Stimulated activated CD4-positive, alpha-beta T cell treated with anti-CD3 and anti-CD28 coated beads, Interleukin-12 subunit alpha, Interleukin-12 subunit beta, amount 100 ng/mL, for 24 hours (primary cell): ENCODE measurements at regions not wholly inside any gene's neighbourhood (a gene's known extent, or its start where the extent isn't known, plus 50 kb on each side); places are given as distances from the start of the nearest gene placed in this dataset.
"Not testable (repeated sequence)": the region's sequence is repeated elsewhere in the genome, so short reads cannot be mapped to it uniquely, and the experiment has no call there.

ENCODE experiments used
- DNase-seq, 2 experiments: peaks; one replicate each; pipeline ENCODE4 v3.0.0-alpha.2; 2020; ENCODE audit warnings: low read depth in 2 of 2

DNA sequence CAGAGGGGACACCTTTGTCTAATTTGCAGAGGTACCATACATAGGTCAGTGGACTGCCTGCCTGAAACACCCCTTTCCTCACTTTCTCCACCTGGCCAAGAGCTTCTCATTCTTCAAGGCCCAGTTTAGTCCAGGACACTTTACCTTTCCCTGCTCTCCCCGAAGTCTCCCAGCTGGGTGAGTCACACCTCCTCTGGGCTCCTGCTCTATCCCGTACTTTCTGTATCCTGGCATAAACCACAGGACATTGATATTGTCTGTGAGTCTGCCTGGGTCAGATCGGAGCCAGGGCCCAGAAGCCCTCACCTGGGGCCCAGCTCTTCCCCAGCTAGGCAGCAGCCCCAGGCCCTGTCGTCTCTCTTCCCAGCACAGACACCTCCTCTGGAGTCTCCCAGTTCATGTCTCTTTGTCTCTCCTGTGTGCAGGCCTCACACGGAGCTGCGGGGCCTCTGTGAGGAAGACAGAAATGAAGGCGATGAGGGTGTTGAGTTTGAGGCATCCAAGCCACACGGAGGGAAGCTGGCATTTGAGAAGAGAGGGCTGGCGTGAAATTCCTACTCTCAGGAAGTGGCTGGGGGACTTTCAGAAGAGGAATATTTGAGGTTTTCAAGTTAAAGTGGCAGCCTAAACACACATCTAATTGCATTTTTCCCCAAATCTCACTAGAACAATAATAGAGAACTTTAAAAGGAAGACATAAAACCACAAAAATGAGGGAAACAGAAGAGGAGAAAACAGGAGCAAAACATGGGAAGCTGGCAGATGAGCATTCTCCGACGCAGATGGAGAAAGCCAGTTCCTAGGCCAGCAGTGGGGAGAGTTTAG, 79.6 kb upstream of the LAPTM4A start:
- DNase-seq = no peak

DNA sequence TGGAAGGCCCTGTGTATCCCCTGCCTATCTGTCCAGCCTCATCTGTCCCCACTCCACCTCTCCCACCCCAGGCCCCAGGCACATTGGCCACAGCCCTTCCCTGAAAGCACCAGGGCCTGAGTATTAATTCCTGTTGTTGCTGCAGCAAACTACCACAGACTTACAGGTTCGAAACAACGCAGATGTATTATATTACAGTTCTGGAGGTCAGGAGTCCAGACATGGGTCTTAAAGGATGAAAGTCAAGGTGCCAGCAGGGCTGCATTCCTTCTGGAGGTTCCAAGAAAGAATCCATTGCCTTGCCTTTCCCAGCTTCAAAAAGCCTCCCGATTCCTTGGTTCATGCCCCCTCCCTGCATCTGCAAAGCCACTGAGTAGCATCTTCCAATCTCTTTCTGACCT, 78.7 kb upstream of the LAPTM4A start:
- DNase-seq = no peak

DNA sequence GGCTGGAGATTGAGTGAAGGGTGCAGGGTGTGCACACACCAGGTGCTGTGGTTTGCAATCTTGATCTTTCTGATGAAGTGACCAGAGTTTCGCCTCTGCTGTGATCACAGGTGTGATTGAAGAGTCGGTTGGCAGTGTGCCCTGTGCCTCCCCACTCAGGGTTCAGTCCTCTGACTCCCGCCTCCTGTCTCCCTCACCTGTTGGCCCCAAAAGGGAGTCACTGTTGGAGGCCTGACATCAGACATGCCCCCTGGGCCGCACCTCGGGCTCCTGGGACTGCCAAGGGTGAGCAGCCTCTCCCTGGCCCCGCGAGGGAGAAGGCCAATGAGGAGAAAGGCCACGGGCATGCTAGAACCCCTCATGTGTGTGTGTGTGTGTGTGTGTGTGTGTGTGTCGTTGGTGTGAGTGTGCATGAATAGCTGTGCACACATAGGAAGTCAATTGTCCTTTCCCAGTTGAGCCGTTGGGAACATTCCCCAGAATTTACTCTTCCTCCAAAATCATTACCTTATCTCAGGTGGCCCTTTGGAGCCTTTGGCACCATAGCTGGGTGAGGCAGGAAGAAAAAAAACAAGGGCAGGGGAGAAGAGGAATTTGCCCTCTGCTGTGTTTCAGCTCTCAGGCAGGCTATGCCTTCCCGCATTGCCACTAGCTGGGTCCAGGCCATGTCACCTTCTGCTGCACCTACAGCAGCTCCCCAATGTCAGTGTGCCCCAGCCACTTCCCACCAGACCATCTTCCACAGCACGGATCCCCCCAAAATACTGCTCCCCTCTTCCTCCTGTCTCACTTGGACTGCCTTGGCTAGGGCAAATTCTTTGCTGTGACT, 78.1 kb upstream of the LAPTM4A start:
- no peak for DNase-seq

DNA sequence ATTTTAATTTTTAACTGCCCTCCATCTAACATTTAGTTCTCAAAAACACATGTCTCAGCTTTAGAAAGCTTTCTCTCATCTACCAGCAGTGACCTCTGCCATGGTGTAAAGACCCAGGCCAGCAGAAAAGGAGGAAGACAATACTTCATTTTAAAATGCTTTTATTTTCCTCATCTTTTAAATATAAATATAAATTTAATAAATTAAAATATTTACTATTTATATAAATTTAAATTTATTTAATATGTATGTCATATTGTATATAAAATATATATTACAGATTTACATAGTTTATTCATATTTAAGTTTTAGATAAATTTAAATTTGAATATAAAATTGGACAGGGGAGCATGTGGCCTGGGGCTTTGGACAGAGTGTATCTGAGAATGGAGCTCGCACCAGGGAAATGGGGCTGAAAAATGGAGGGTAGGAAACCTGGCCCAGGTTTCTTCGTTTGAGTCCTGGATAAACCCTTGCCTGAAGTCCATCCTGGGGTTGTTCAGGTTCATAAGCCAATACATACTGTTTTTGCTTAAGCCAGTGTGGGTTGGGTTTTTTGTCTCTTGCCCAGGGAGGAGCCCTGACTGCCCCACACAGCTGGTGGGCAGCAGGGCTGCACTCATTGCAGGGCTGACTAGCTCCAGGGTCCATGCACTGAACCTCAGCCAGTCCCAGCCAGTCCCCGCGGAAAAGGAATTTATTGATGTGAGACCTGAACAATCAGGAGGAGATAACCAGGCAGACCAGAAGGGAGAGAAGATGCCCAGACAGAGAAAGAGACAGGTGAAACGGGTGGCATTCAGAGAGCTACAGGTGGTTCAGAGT, 77.3 kb upstream of the LAPTM4A start:
- DNase-seq = no peak

DNA sequence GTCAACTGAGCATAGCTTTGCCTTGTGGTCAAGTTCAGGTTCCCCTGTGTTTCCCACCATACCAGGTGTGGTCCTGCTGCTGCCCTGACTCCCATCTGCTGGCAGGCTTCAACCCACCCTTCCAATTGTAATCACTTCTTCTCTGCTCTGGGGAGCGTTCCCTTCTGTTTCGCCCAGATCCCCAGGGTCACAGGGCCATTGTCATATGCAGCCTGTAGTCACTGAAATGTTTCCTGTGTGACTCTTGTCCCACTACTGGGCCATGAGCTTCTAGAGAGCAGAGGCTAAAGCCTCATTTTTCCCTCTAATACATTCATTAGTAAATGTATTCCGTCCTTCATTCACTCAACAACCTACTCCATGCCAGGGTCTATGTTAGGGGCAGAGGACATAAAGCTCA, 75.0 kb upstream of the LAPTM4A start:
- DNase-seq = no peak

DNA sequence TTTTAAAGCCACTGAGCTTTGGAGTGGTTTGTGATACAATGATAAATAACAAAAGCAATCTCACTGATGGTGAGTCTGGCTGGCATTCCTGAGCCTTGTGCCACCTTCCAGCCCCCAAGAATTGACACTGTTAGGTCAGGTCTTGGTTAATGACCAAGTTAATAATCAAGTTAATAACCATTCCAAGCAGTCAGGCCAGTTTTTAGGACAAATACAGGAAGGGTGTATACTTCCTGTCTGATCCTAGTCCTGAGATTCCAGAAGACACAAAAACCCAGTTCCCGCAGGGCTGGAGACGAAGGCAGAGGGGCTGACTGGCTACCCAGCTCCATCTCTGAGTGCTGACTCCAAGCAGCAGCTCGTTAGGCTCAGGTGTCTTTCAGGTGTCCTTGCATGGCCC, 74.6 kb upstream of the LAPTM4A start:
- DNase-seq = no peak

DNA sequence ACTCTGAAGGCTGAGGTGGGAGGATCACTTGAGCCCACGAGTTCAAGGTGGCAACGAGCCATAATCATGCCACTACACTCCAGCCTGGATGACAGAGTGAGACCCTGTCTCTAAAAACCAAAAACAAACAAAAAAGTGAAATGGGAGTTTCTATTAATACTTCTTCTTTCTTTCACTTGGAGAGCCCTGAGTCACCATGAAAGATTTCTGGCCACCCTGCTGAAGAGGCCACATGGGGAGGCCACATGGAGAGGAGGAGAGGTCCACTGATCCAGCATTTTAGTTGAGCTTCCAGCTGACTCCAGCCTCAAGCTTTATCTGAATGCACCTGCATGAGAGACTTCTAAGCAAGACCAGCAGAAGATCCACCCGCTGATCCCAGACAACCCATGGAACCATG, 74.2 kb upstream of the LAPTM4A start:
- DNase-seq = no peak

DNA sequence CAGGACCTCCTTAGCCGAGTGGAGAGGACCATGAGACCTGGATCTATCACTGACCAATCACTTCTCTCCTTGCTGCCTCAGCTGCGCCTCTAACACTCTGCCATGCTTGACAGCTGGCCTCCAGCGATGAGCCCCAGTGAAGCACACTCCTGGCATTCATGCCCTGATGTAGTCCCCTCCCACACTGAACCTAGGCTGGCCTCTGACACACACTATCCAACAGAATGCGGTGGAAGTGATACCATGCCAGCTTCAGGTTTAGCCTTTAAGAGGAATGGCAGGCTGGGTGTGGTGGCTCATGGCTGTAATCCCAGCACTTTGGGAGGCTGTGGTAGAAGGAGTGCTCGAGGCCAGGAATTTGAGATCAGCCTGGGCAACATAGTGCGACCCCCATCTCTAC, 73.7 kb upstream of the LAPTM4A start:
- no peak for DNase-seq

DNA sequence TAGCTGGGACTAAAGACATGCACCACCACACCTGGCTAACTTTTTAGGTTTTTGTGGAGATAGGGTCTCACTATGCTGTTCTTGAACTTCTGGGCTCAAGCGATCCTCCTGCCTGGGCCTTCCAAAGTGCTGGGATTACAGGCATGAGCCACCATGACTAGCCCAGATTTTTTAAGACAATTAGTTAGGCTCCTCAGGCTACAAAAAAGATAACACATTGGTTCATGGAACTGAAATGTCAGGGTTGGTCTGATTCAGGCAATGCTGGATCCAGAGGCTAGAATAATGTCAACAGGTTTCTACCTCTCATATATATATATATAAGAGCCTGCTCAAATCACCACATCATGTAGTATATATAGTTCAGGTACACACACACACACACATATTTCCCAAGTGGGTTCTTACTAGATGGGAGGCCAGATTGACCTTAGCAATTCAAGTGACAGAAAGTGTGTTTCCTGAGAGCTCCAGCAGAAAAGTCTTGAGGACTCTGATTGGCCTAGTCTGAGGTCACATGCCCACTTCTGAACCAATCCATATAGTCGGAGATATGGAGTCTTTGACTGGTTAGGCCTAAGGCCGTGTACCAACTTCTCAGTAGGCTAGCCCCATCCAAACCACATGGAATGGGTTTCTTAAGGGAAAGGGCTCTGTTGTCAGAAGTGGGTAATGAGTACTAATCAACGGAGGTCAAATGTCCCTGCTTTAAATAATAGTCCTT, 72.6 kb upstream of the LAPTM4A start:
- no peak for DNase-seq

DNA sequence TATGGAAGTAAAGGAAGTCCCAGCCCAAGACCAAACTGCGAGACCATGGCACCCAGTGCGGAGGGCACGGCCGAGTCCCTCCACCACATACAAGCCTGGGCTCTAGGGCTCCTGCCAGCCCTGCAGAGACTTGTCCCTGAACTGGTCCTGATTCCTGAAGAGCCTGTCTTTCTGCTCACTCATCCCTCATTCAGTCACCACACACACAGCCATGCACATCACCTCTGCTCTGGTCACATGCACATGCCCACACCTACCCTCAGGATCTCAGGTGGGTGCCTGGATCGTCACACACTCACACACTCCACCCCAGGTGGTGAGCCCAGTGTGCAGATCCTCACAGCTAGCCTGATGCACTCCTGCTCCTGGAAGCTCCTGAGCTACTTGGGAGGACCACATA, 71.4 kb upstream of the LAPTM4A start:
- no peak for DNase-seq

DNA sequence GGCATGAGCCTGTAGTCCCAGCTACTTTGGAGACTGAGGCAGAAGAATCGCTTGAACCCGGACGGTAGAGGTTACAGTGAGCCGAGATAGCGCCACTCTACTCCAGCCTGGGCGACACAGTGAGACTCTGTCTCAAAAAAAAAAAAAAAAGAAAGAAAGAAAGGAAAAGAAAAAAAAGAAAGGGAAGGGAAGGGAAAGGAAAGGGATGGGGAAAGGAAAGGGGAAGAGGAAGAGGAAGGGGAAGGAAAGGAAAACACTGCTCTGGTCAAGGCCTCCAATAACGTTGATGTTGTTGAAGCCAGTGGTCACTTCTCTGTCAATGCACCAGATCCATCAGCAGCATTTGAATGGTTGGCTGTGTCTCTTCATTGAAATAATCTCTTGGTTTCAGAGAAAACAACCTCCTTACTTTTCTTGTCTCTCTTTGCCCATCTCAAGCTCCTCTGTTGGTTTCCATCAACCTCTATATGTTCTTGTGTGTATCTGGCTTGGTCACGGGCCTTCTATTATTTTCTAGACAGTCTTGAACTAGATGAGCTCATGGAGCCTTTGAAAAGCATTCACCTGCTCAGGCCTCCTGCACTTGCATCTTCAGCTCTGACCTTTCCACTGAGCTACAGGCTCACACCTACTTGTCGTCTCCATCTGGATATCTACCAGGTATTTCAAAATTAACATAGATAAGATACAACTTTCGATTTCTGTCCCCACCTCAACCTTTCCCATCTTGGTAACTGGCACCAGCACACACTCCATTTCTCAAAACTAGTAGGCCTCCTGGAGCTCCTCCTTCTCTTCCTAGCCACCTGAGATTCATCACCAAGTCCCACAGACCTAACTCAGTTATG, 69.4 kb upstream of the LAPTM4A start:
- DNase-seq = no peak

DNA sequence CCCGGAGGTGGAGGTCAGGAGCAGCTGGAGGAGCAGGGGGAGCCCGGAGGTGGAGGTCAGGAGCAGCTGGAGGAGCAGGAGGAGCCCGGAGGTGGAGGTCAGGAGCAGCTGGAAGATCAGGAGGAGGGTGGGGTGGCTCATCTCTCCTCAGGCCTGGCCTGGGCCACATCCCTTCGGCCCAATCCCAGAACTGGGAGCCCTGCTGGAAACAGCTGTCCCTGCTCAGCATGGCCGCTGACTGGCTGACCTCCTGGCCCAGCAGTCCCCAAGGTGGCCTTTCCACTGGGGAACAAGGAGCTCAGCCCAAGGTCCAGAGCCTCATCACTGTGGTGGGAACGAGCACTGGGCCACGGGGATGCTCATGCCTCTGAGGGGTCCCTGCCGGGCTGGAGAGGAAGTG, 66.6 kb upstream of the LAPTM4A start:
- DNase-seq = no peak

DNA sequence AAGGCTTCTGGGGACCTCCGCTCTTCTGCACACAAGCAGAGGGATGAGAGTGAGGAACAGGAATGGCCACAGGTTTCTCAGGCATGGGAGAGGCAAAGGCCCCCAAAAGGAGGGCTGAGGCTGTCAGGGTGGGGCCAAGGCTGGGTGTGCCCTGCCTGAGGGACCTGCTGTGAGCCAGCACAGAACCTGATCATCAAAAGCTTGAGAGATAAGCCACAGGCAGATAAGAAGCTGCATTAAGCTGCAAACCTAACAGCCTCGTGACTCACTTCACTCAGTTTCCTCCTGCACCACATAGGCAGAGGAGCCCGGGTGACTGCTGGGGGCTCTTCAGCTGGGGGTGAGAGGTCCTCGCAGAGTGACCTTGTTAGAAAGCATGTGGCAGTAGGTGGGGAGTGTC, 64.5 kb upstream of the LAPTM4A start:
- no peak for DNase-seq

DNA sequence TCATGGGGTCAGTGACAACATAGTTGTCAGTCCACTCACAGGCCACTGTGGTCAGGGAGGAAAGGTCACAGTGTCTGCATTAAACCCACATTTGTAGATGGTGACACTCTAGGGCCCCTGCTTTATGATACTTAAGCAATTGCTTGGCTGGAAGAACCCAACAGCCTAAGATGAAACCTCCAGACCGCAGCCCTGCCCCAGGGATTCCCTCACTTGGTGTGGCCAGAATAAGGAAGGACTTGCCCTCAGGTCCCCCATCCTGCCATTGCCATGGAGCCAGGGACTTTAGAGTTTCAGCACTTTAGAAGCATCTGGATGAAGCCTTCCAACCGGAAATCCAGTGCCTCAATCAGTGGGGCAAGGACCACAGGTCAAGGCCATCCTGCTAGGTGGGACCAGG, 63.9 kb upstream of the LAPTM4A start:
- no peak for DNase-seq

DNA sequence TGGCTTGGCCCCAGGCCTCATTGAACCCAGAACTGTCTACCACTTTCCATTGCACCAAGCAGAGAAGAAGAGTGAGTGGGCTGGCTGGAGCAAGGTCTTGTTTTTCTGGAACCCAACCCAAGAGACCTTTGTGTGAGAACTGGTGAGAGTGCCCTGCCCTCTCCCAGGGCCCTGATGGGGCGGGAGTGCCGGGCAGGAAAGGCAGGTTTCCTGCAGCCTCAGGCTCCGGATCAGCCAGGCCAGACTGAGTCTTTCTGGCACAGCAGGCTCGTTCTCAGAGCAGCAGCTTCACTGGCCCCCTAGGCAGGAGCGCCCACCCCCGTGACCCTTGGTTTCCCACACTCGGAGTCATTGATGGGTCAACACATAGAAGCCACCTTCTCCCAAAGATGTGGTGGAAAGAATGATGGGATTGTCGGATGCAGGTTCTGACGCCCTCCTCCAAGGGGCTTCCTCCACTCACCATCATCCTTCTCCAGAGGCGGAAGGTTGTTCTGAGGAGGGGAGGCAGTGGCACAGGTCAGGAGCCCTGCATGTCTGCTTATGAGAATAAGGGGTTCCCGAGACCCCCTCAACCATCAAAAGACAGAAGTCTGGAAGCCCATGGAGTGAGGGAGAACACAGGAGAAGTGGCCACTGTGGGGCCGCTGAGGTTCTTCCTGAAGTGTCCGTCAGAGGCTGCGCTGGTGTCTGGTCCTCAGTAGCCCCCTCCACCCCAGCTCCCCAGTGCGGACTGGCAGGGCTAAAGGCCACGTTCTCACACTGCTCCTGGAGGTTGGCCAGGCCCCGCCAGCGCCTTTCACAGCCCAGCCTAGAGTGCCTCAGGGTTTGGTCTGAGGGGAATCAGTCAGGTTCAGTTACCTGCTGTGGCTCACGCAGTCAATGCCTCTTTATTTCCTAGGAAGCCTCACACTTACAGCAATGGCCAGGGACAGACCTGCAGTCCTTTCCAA, 62.8 kb upstream of the LAPTM4A start:
- DNase-seq = no peak

DNA sequence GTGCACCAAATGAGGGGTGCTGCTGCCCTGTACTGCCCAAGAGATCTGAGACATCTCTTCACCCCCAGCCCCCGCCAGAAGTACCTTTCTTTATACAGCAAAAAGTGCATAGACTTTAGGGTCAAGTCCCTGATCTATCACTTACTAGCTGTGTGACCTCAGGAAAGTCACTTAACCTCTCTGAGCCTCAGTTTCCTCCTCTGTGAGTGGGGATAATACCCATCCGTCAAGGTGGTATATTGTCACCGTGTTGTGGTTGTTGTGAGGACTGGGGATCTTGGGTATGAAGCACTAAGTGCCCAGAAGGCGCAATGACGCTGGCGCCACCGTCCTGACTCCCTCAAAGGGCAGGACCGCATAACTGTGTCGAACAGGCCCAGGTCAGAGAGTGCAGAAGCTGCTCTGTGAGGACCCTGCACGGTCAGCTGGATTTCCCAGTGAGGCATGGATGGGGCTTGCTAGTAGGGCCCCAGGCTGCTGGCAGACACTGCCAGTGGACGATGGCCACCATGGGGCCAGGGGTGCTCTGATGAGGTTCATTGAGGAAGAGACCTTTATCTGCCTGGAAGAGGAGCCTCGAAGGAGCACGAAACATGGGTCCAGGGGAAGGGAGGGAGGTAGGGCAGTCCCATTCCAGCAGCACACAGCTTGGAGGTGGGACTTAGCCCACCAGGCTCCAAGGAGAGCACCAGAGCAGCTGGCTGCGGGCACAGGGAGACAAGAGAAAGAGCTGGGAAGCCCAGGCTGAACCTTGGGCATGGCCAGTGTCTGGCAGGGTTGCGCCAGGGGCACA, 61.8 kb upstream of the LAPTM4A start:
- no peak for DNase-seq

DNA sequence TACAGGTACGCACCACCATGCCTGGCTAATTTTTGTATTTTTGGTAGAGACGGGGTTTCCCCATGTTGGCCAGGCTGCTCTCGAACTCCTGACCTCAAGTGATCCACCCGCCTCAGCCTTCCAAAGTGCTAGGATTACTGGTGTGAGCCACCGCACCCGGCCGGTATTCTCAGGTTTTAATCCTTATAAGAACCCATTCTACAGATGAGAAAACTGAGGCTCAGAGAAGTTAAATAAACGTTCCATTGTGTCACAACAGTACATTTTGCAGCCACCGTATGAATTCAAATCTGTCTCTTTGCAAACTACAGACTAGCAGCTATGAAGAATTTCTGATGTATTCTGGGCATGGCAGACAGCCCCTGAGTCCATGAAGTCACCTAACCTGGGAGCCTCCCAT, 60.9 kb upstream of the LAPTM4A start:
- not testable (repeated sequence) for DNase-seq

DNA sequence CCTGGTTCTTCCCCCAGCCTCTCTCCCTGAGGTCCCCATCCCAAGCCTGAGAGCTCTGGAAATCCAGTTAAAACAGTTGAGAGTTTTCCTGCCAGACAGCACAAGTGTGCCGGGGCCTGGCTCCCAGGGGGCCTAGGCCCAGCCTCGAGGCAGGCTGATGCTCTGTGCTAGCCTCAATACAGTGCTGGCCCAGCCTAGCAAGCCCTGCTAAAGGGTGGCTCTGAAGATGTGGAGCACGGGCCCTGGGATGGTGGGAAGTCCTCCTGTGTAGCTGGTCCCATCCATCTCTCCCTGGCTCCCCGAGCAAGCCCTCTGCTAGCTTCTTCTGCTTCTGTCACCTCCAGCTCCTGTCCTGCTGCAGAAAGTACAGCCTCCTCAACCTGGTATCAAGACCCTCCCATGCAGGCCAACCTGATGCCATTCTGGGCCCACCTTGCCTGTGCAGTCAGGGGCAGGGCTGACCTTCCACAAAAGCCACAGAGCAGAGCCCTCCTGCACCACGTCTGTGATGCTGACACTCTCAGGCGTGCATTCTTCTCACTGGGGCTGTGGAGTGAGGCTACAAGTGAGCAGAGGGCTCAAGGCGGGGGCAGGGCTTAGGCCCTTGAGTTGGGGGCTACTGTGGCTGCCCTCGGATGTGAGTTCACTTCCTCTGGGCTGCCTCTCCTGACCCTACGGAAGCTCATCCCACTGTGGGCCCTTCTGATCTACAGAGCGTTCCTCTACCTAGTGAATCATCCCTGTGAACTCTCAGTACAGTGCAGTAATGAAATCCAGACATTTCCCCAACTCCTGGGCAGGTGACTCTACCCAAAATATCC, 60.1 kb upstream of the LAPTM4A start:
- no peak for DNase-seq
